DOHH2 (cell line): ENCODE measurements at regions not wholly inside any gene's neighbourhood (a gene's known extent, or its start where the extent isn't known, plus 50 kb on each side); places are given as distances from the start of the nearest gene placed in this dataset.

Source experiments
- CTCF ChIP-seq: fragments of 200-600 bp; sonication (generic); IDR thresholded peaks from one replicate; pipeline ENCODE4 v1.5.1; 2014; ENCODE audit warnings: antibody characterized with exemption, mild to moderate bottlenecking, low read depth, low read length; ENCODE audit not compliant: poor library complexity, severe bottlenecking
- EZH2phosphoT487 ChIP-seq: fragments of 200-600 bp; sonication (generic); IDR thresholded peaks from 2 replicates; pipeline ENCODE4 v1.6.1; 2017; ENCODE audit warnings: borderline replicate concordance, mild to moderate bottlenecking, antibody characterized with exemption, low read length, moderate library complexity, mixed read lengths

GRCh38 chr7:121570365-121570764 lies 174.3 kb upstream of the FAM3C start:
- no peak for TF ChIP-seq CTCF
- no peak for TF ChIP-seq EZH2phosphoT487
